ENCODE measurements at regions not wholly inside any gene's neighbourhood (a gene's known extent, or its start where the extent isn't known, plus 50 kb on each side); places are given as distances from the start of the nearest gene placed in this dataset.

DNA sequence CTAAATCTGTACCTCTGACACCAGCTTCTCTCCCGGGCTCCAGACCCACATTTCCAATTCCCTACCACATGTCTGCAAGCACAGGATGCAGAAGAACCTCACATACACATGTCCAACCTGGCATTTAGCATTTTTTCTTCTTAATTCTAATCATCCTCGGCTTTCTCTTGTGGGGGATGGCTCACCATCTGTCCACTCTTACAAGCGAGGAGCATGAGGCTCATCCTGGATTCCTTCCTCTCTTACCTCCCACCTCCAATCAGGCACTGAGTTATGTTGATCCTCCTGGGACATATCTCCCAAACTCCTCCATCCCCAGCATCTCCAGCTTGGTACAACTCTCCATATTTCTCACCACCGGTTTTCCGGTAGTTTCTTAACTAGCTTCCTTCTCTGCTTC, 149.8 kb upstream of the LARGE1 start:
- TF ChIP-seq, protein P1, sequence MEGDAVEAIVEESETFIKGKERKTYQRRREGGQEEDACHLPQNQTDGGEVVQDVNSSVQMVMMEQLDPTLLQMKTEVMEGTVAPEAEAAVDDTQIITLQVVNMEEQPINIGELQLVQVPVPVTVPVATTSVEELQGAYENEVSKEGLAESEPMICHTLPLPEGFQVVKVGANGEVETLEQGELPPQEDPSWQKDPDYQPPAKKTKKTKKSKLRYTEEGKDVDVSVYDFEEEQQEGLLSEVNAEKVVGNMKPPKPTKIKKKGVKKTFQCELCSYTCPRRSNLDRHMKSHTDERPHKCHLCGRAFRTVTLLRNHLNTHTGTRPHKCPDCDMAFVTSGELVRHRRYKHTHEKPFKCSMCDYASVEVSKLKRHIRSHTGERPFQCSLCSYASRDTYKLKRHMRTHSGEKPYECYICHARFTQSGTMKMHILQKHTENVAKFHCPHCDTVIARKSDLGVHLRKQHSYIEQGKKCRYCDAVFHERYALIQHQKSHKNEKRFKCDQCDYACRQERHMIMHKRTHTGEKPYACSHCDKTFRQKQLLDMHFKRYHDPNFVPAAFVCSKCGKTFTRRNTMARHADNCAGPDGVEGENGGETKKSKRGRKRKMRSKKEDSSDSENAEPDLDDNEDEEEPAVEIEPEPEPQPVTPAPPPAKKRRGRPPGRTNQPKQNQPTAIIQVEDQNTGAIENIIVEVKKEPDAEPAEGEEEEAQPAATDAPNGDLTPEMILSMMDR (IDR thresholded peaks at IDR 0.05; ENCODE audit: low read depth, low read length), result no peak
- TF ChIP-seq POLR2A (IDR thresholded peaks at IDR 0.05; ENCODE audit: extremely low read depth, insufficient read length) (no peak), MYC (IDR thresholded peaks at IDR 0.05; ENCODE audit: low read depth, low read length) (no peak), MAX (IDR thresholded peaks at IDR 0.05; ENCODE audit: low read depth, low read length) (no peak)
